SHP77 treated with DMSO at 0.1 percent for 48 hours (cell line): ENCODE measurements at regions not wholly inside any gene's neighbourhood (a gene's known extent, or its start where the extent isn't known, plus 50 kb on each side); places are given as distances from the start of the nearest gene placed in this dataset.

ENCODE experiments used
- DNase-seq: peaks from one replicate; lab custom pipeline; 2025; lab: John Stamatoyannopoulos, UW

- DNase-seq, result no peak
Measured at GRCh38 chr16:85401917-85402766, 211.0 kb upstream of the GSE1 start.

GRCh38 chr16:85402910-85403692, 210.0 kb upstream of the GSE1 start:
- no peak for DNase-seq

- DNase-seq, result no peak
Measured at GRCh38 chr16:85403693-85404092, 209.4 kb upstream of the GSE1 start.

GRCh38 chr16:85412911-85413520, 200.1 kb upstream of the GSE1 start:
- no peak for DNase-seq

GRCh38 chr16:85413691-85414663, 199.1 kb upstream of the GSE1 start:
- no peak for DNase-seq

- DNase-seq, result no peak
Measured at GRCh38 chr16:85415196-85416090, 197.7 kb upstream of the GSE1 start.

GRCh38 chr16:85416228-85417109, 196.7 kb upstream of the GSE1 start:
- DNase-seq, result peak; percentile 67

GRCh38 chr16:85417156-85417860, 195.8 kb upstream of the GSE1 start:
- DNase-seq, result no peak

- DNase-seq, result no peak
Measured at GRCh38 chr16:85418978-85419491, 194.1 kb upstream of the GSE1 start.

- DNase-seq, result no peak
Measured at GRCh38 chr16:85419503-85420408, 193.4 kb upstream of the GSE1 start.

- DNase-seq, result peak; percentile 77
Measured at GRCh38 chr16:85420501-85421337, 192.4 kb upstream of the GSE1 start.

- no peak for DNase-seq
Measured at GRCh38 chr16:85421338-85422195, 191.6 kb upstream of the GSE1 start.

GRCh38 chr16:85422196-85422631, 190.9 kb upstream of the GSE1 start:
- no peak for DNase-seq

GRCh38 chr16:85422632-85423550, 190.2 kb upstream of the GSE1 start:
- no peak for DNase-seq
